SK-N-SH (cell line): ENCODE measurements at regions not wholly inside any gene's neighbourhood (a gene's known extent, or its start where the extent isn't known, plus 50 kb on each side); places are given as distances from the start of the nearest gene placed in this dataset.

Experiments used
- CHD2 ChIP-seq: fragments of 150-350 bp; IDR thresholded peaks from 2 replicates; pipeline ENCODE4 v1.6.1; 2018; ENCODE audit warnings: low read length; ENCODE audit not compliant: partially characterized antibody
- ELF1 ChIP-seq: IDR thresholded peaks from 2 replicates; pipeline ENCODE4 v1.4.0; 2012
- EP300 ChIP-seq, 2 experiments: IDR thresholded peaks; 2 replicates each; pipeline versions ENCODE4 v1.4.0 to v1.6.1; 2012; ENCODE audit warnings: borderline replicate concordance in 1 of 2, low read depth in 1 of 2, low read length in 1 of 2
- GABPA ChIP-seq: IDR thresholded peaks from 2 replicates; pipeline ENCODE4 v1.4.0; 2012; ENCODE audit warnings: low read depth, mild to moderate bottlenecking
- GATA2 ChIP-seq: sonication (generic); formaldehyde crosslinking; IDR thresholded peaks from 2 replicates; pipeline ENCODE4 v1.5.0; 2020; ENCODE audit warnings: mild to moderate bottlenecking, missing genetic modification reagents
- JUND ChIP-seq: IDR thresholded peaks from 2 replicates; pipeline ENCODE4 v1.4.0; 2012
- POLR2AphosphoS5 ChIP-seq: IDR thresholded peaks from 2 replicates; pipeline ENCODE4 v1.6.1; 2012; ENCODE audit warnings: low read depth, low read length
- SIN3A ChIP-seq: IDR thresholded peaks from 2 replicates; pipeline ENCODE4 v1.6.1; 2012; ENCODE audit warnings: low read depth, mild to moderate bottlenecking, low read length, moderate library complexity, borderline replicate concordance
- YY1 ChIP-seq: IDR thresholded peaks from 2 replicates; pipeline ENCODE4 v1.4.0; 2012; ENCODE audit warnings: low read depth, mild to moderate bottlenecking
- TF ChIP-seq, protein P1 (sequence below): fragments of 200-600 bp; sonication (generic); IDR thresholded peaks from 2 replicates; pipeline ENCODE4 v1.6.1; 2017; ENCODE audit warnings: antibody characterized with exemption, mild to moderate bottlenecking, moderate library complexity
- TF ChIP-seq, protein P2 (sequence below): IDR thresholded peaks from 2 replicates; pipeline ENCODE4; 2012
- TF ChIP-seq, protein P3 (sequence below): IDR thresholded peaks from 2 replicates; pipeline ENCODE4 v1.6.1; 2012; ENCODE audit warnings: mild to moderate bottlenecking, low read depth, low read length, moderate library complexity

DNA sequence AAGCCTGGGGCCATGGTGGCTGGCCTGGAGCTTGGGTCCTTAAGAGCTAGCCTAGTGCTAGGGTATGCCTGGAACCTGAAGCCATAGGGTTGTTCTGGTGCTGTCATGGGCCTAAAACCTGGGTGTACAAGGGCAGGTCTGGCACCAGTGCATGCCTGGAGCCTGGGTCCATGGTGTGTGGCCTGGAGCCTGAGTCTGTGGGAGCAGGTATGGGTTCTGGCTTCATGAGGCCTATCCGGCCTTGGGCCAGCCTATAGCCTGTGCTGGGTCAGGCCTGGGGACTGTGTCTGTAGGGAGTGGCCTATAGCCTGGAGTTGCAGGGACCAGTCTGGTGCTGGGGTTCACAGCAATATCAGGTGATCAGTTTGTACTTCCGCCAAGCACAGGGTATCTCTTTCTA lies 347.2 kb upstream of the MEF2C start:
- no peak for TF ChIP-seq SIN3A
- TF ChIP-seq, protein P1, sequence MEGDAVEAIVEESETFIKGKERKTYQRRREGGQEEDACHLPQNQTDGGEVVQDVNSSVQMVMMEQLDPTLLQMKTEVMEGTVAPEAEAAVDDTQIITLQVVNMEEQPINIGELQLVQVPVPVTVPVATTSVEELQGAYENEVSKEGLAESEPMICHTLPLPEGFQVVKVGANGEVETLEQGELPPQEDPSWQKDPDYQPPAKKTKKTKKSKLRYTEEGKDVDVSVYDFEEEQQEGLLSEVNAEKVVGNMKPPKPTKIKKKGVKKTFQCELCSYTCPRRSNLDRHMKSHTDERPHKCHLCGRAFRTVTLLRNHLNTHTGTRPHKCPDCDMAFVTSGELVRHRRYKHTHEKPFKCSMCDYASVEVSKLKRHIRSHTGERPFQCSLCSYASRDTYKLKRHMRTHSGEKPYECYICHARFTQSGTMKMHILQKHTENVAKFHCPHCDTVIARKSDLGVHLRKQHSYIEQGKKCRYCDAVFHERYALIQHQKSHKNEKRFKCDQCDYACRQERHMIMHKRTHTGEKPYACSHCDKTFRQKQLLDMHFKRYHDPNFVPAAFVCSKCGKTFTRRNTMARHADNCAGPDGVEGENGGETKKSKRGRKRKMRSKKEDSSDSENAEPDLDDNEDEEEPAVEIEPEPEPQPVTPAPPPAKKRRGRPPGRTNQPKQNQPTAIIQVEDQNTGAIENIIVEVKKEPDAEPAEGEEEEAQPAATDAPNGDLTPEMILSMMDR = no peak
- TF ChIP-seq, protein P2, sequence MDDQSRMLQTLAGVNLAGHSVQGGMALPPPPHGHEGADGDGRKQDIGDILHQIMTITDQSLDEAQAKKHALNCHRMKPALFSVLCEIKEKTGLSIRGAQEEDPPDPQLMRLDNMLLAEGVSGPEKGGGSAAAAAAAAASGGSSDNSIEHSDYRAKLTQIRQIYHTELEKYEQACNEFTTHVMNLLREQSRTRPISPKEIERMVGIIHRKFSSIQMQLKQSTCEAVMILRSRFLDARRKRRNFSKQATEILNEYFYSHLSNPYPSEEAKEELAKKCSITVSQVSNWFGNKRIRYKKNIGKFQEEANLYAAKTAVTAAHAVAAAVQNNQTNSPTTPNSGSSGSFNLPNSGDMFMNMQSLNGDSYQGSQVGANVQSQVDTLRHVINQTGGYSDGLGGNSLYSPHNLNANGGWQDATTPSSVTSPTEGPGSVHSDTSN = no peak
- TF ChIP-seq CHD2 = no peak
- no peak for TF ChIP-seq JUND
- TF ChIP-seq POLR2AphosphoS5 = no peak
- no peak for TF ChIP-seq EP300 (IDR thresholded peaks at IDR 0.05; ENCODE audit: borderline replicate concordance in 1 of 2, low read depth in 1 of 2, low read length in 1 of 2)
- TF ChIP-seq GATA2 (CRISPR knock-in tag) = no peak
- no peak for TF ChIP-seq YY1
- TF ChIP-seq, protein P3, sequence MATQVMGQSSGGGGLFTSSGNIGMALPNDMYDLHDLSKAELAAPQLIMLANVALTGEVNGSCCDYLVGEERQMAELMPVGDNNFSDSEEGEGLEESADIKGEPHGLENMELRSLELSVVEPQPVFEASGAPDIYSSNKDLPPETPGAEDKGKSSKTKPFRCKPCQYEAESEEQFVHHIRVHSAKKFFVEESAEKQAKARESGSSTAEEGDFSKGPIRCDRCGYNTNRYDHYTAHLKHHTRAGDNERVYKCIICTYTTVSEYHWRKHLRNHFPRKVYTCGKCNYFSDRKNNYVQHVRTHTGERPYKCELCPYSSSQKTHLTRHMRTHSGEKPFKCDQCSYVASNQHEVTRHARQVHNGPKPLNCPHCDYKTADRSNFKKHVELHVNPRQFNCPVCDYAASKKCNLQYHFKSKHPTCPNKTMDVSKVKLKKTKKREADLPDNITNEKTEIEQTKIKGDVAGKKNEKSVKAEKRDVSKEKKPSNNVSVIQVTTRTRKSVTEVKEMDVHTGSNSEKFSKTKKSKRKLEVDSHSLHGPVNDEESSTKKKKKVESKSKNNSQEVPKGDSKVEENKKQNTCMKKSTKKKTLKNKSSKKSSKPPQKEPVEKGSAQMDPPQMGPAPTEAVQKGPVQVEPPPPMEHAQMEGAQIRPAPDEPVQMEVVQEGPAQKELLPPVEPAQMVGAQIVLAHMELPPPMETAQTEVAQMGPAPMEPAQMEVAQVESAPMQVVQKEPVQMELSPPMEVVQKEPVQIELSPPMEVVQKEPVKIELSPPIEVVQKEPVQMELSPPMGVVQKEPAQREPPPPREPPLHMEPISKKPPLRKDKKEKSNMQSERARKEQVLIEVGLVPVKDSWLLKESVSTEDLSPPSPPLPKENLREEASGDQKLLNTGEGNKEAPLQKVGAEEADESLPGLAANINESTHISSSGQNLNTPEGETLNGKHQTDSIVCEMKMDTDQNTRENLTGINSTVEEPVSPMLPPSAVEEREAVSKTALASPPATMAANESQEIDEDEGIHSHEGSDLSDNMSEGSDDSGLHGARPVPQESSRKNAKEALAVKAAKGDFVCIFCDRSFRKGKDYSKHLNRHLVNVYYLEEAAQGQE = no peak
- no peak for TF ChIP-seq ELF1
- no peak for TF ChIP-seq GABPA
